ENCODE measurements at regions not wholly inside any gene's neighbourhood (a gene's known extent, or its start where the extent isn't known, plus 50 kb on each side); places are given as distances from the start of the nearest gene placed in this dataset.

DNA sequence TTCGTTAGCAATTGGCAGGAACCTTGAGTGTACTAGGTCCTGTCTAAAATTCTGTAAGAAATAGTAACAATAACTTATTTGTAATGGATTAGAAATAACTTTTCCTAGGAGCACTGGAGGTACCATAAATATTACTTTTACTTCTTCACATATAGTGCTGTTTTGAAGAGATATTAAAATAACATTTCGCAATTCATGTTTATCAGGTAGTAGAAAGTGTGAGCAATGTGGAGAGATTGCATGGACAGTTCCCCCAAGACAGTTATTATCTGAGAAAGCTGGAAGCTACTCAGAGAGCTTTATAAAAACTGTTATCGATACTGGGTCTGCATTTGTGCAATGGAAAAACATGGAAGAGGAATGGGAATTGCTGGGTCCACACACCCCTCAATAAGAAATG is 128.5 kb upstream of the KIF26B start:
- ATAC-seq (ENCODE audit: low read depth) = no peak
- Histone ChIP-seq H3K4me1 (ENCODE audit: insufficient read depth, poor library complexity, severe bottlenecking) (no peaks in the 10 kb centered on the region), H3K9me3 (ENCODE audit: severe bottlenecking) (no peaks in the 10 kb centered on the region), H3K36me3 (ENCODE audit: low read depth) (no peaks in the 10 kb centered on the region), H3K27ac (ENCODE audit: poor library complexity, severe bottlenecking) (no peak overlapping the region), H3K27me3 (ENCODE audit: insufficient read depth, poor library complexity, severe bottlenecking) (no peaks in the 10 kb centered on the region), H3K4me3 (ENCODE audit: severe bottlenecking) (no peak overlapping the region)
- no peak for DNase-seq (ENCODE audit: low spot score)
- TF ChIP-seq, protein P1, sequence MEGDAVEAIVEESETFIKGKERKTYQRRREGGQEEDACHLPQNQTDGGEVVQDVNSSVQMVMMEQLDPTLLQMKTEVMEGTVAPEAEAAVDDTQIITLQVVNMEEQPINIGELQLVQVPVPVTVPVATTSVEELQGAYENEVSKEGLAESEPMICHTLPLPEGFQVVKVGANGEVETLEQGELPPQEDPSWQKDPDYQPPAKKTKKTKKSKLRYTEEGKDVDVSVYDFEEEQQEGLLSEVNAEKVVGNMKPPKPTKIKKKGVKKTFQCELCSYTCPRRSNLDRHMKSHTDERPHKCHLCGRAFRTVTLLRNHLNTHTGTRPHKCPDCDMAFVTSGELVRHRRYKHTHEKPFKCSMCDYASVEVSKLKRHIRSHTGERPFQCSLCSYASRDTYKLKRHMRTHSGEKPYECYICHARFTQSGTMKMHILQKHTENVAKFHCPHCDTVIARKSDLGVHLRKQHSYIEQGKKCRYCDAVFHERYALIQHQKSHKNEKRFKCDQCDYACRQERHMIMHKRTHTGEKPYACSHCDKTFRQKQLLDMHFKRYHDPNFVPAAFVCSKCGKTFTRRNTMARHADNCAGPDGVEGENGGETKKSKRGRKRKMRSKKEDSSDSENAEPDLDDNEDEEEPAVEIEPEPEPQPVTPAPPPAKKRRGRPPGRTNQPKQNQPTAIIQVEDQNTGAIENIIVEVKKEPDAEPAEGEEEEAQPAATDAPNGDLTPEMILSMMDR (IDR thresholded peaks at IDR 0.05; ENCODE audit: poor library complexity, severe bottlenecking) = no peak

DNA sequence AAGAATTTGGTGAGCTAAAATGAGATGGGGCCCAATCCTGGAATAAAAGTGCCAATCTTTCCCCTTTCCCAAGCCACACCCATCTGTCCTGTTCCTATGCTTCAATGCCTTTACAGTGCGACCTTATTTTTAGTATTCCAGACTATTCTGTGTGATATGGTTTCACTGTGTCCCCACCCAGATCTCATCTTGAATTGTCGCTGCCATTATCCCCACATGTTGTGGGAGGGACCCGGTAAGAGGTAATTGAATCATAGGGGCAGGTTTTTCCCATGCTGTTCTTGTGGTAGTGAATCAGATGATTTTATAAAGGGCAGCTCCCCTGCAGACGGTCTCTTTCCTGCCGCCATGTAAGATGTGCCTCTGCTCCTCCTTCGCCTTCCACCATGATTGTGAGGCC is 129.3 kb upstream of the KIF26B start:
- ATAC-seq (ENCODE audit: low read depth) = no peak
- TF ChIP-seq, protein P1 (IDR thresholded peaks at IDR 0.05; ENCODE audit: poor library complexity, severe bottlenecking) = no peak
- Histone ChIP-seq H3K9me3 (ENCODE audit: severe bottlenecking) (no peaks in the 10 kb centered on the region), H3K4me3 (ENCODE audit: severe bottlenecking) (no peak overlapping the region), H3K27ac (ENCODE audit: poor library complexity, severe bottlenecking) (no peak overlapping the region), H3K36me3 (ENCODE audit: low read depth) (no peaks in the 10 kb centered on the region), H3K27me3 (ENCODE audit: insufficient read depth, poor library complexity, severe bottlenecking) (no peaks in the 10 kb centered on the region), H3K4me1 (ENCODE audit: insufficient read depth, poor library complexity, severe bottlenecking) (no peaks in the 10 kb centered on the region)
- no peak for DNase-seq (ENCODE audit: low spot score)

DNA sequence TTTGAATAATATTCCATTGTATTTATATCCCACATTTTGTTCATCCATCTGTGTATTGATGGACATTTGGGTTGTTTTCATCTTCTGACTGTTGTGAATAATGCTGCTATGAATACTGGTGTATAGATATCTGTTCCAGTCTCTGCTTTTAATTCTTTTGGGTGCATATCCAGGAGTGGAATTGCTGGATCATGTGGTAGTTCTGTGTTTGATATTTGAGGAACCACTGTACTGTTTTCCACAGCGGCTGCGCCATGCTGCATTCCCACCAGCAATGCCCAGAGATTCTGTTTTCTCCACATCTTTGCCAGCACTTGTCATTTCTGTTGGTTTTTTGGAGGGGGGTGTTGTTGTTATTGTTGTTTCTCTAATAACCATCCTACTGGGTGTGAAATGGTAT is 131.6 kb upstream of the KIF26B start:
- DNase-seq (ENCODE audit: low spot score) (no peak), ATAC-seq (ENCODE audit: low read depth) (no peak)
- Histone ChIP-seq H3K27me3 (ENCODE audit: insufficient read depth, poor library complexity, severe bottlenecking) (no peaks in the 10 kb centered on the region), H3K9me3 (ENCODE audit: severe bottlenecking) (no peaks in the 10 kb centered on the region), H3K4me1 (ENCODE audit: insufficient read depth, poor library complexity, severe bottlenecking) (no peaks in the 10 kb centered on the region), H3K36me3 (ENCODE audit: low read depth) (no peaks in the 10 kb centered on the region), H3K4me3 (ENCODE audit: severe bottlenecking) (no peak overlapping the region), H3K27ac (ENCODE audit: poor library complexity, severe bottlenecking) (no peak overlapping the region)
- TF ChIP-seq, protein P1 (IDR thresholded peaks at IDR 0.05; ENCODE audit: poor library complexity, severe bottlenecking) = no peak

DNA sequence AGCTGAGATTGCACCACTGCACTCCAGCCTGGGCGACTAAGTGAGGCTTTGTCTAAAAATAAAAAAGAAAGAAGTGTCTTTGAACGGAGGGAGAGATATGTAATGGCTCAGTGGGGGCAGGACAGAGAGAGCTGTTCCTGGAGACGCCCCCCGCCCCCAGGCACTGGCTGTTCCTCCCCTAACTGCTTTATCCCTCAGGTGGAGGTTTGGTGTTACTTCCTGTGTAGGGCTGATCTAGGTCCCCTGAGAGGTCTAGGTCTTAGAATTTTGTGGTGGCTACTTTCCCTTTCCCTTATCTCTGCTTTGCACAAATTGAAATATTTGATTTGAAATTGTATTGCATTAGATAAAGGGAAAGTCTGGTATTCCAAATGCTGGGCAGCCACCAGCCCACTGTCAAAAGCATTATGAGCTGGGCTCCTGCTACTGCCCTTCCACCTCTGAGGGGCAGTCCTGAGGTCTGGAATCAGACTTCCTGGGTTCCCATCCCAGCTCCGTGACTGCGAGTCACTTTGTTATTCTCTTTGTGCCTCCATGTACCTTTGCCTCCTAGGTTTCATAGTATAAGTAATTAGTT is 134.8 kb upstream of the KIF26B start:
- H3K4me3 ChIP-seq (ENCODE audit: severe bottlenecking) = no peak overlapping the region
- H3K36me3 ChIP-seq (ENCODE audit: low read depth) = no peaks in the 10 kb centered on the region
- no peaks in the 10 kb centered on the region for H3K9me3 ChIP-seq (ENCODE audit: severe bottlenecking)
- no peak overlapping the region for H3K27ac ChIP-seq (ENCODE audit: poor library complexity, severe bottlenecking)
- H3K27me3 ChIP-seq (ENCODE audit: insufficient read depth, poor library complexity, severe bottlenecking) = no peaks in the 10 kb centered on the region
- no peaks in the 10 kb centered on the region for H3K4me1 ChIP-seq (ENCODE audit: insufficient read depth, poor library complexity, severe bottlenecking)
- TF ChIP-seq, protein P1 (IDR thresholded peaks at IDR 0.05; ENCODE audit: poor library complexity, severe bottlenecking) = no peak
- ATAC-seq (ENCODE audit: low read depth) (no peak), DNase-seq (ENCODE audit: low spot score) (no peak)

DNA sequence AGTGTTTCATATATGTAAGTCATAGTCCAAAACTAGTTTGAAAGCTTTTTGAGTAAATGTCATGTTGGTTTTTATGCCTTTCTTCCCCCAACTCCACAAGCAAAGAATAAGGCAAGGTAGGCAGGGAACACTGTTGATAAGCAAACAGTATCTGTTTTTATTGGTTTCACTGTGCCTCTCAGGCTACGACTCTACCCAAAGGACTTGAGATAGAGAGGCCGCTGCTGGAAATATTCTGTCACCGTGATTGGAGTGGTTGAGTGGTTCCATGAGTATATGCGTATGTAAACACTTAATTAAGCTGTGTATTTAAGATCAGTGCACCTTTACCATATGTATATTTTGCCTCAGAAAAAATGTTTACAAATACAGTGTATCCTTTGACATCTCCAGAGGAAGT is 138.1 kb upstream of the KIF26B start:
- no peaks in the 10 kb centered on the region for H3K4me1 ChIP-seq (ENCODE audit: insufficient read depth, poor library complexity, severe bottlenecking)
- no peak for DNase-seq (ENCODE audit: low spot score)

More for the DNA sequence above, 138.1 kb upstream of the KIF26B start:
- Histone ChIP-seq H3K36me3 (ENCODE audit: low read depth) (no peaks in the 10 kb centered on the region), H3K27ac (ENCODE audit: poor library complexity, severe bottlenecking) (no peak overlapping the region), H3K27me3 (ENCODE audit: insufficient read depth, poor library complexity, severe bottlenecking) (no peaks in the 10 kb centered on the region), H3K9me3 (ENCODE audit: severe bottlenecking) (no peaks in the 10 kb centered on the region), H3K4me3 (ENCODE audit: severe bottlenecking) (no peak overlapping the region)
- no peak for ATAC-seq (ENCODE audit: low read depth)
- TF ChIP-seq, protein P1 (IDR thresholded peaks at IDR 0.05; ENCODE audit: poor library complexity, severe bottlenecking) = no peak

All from RWPE2 (cell line).